B cell (primary cell): ENCODE measurements at regions not wholly inside any gene's neighbourhood (a gene's known extent, or its start where the extent isn't known, plus 50 kb on each side); places are given as distances from the start of the nearest gene placed in this dataset.

Source experiments
- EZH2 ChIP-seq: IDR thresholded peaks from 2 replicates; pipeline ENCODE4 v1.6.1; 2012; ENCODE audit warnings: borderline replicate concordance, low read depth, mild to moderate bottlenecking, moderate library complexity, low read length; ENCODE audit not compliant: insufficient read depth, poor library complexity, severe bottlenecking
- TF ChIP-seq, protein P1 (sequence below): fragments of 200-600 bp; IDR thresholded peaks from one replicate; pipeline ENCODE4 v1.8.0; 2022; ENCODE audit warnings: antibody characterized with exemption, mild to moderate bottlenecking

DNA sequence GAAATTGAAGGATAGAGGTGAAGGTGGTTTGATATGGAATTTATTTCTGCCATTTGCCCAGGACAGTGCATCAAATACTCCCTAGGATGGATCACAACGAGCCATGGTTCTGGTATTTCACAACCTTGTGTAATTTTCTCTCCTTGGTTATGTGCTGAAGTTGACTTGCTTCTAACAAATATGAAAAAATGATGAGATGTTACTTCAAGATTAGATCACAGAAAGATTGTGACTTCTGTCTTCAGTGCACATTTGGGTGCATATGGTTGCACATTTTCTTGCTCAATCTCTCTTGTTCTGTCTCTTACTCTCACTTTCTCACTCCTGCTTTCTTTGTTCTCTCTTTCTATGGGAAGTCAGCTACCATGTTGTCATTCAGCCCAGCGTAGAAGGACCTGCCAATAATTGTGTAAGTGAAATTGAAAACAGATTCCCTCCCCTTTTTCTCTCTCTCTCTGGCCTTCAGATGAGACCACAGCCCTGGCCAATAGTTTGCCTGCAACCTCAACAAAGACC lies 104.6 kb upstream of the RMDN2 start:
- TF ChIP-seq, protein P1, sequence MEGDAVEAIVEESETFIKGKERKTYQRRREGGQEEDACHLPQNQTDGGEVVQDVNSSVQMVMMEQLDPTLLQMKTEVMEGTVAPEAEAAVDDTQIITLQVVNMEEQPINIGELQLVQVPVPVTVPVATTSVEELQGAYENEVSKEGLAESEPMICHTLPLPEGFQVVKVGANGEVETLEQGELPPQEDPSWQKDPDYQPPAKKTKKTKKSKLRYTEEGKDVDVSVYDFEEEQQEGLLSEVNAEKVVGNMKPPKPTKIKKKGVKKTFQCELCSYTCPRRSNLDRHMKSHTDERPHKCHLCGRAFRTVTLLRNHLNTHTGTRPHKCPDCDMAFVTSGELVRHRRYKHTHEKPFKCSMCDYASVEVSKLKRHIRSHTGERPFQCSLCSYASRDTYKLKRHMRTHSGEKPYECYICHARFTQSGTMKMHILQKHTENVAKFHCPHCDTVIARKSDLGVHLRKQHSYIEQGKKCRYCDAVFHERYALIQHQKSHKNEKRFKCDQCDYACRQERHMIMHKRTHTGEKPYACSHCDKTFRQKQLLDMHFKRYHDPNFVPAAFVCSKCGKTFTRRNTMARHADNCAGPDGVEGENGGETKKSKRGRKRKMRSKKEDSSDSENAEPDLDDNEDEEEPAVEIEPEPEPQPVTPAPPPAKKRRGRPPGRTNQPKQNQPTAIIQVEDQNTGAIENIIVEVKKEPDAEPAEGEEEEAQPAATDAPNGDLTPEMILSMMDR: no peak
- no peak for TF ChIP-seq EZH2
